Hepatocyte (in vitro differentiated cells): ENCODE measurements at regions not wholly inside any gene's neighbourhood (a gene's known extent, or its start where the extent isn't known, plus 50 kb on each side); places are given as distances from the start of the nearest gene placed in this dataset.

ENCODE experiments used
- DNase-seq: peaks from one replicate; pipeline ENCODE4 v3.0.0-alpha.2; 2016; ENCODE audit warnings: low spot score
- H2AFZ ChIP-seq: fragments of 200-600 bp; sonication (generic); 2 replicates; pipeline ENCODE4 v1.6.0; 2016; ENCODE audit warnings: antibody characterized with exemption, mild to moderate bottlenecking
- H3K27ac ChIP-seq: fragments of 200-600 bp; sonication (generic); 2 replicates; pipeline ENCODE4 v1.5.1; 2016; ENCODE audit warnings: mild to moderate bottlenecking
- H3K27me3 ChIP-seq: fragments of 200-600 bp; sonication (generic); 2 replicates; pipeline ENCODE4 v1.6.1; 2016
- H3K36me3 ChIP-seq: fragments of 200-600 bp; sonication (generic); replicated peaks from 2 replicates; pipeline ENCODE4 v1.5.1; 2016; ENCODE audit warnings: low read depth; ENCODE audit not compliant: insufficient read depth
- H3K4me1 ChIP-seq: fragments of 200-600 bp; sonication (generic); 2 replicates; pipeline ENCODE4 v1.5.1; 2016; ENCODE audit warnings: mild to moderate bottlenecking, moderate library complexity; ENCODE audit not compliant: insufficient read depth
- H3K4me2 ChIP-seq: fragments of 200-600 bp; sonication (generic); 2 replicates; pipeline ENCODE4 v1.6.0; 2016
- H3K4me3 ChIP-seq: fragments of 200-600 bp; sonication (generic); 2 replicates; pipeline ENCODE4 v1.5.1; 2016; ENCODE audit warnings: mild to moderate bottlenecking
- H3K79me2 ChIP-seq: fragments of 200-600 bp; sonication (generic); 2 replicates; pipeline ENCODE4 v1.6.0; 2017; ENCODE audit warnings: mild to moderate bottlenecking
- H3K9me2 ChIP-seq: fragments of 200-600 bp; sonication (generic); replicated peaks from 2 replicates; pipeline ENCODE4 v1.6.0; 2017; ENCODE audit warnings: mild to moderate bottlenecking; ENCODE audit not compliant: insufficient read depth
- H3K9me3 ChIP-seq: fragments of 200-600 bp; sonication (generic); 2 replicates; pipeline ENCODE4 v1.5.1; 2016; ENCODE audit warnings: low read depth, mild to moderate bottlenecking
- H4K20me1 ChIP-seq: fragments of 200-600 bp; sonication (generic); 2 replicates; pipeline ENCODE4 v1.6.0; 2016; ENCODE audit warnings: mild to moderate bottlenecking; ENCODE audit not compliant: insufficient read depth, poor library complexity, severe bottlenecking
- EZH2 ChIP-seq: fragments of 200-600 bp; sonication (generic); IDR thresholded peaks from 2 replicates; pipeline ENCODE4 v1.6.1; 2016; ENCODE audit warnings: antibody characterized with exemption, mild to moderate bottlenecking, borderline replicate concordance
- EZH2phosphoT487 ChIP-seq: fragments of 200-600 bp; sonication (generic); IDR thresholded peaks from one replicate; pipeline ENCODE4 v1.6.1; 2018; ENCODE audit warnings: antibody characterized with exemption, mild to moderate bottlenecking, low read depth, moderate library complexity; ENCODE audit not compliant: unreplicated experiment, severe bottlenecking
- WGBS: methylation state at CpG from one replicate; pipeline ENCODE4 v1.1.6; 2016; ENCODE audit warnings: low lambda C conversion rate; ENCODE audit errors: missing lambda C conversion rate; 5-methylcytosine and 5-hydroxymethylcytosine counted together
- TF ChIP-seq, protein P1 (sequence below): fragments of 200-600 bp; sonication (generic); IDR thresholded peaks from 2 replicates; pipeline ENCODE4 v1.5.1; 2016; ENCODE audit warnings: antibody characterized with exemption, mild to moderate bottlenecking; ENCODE audit not compliant: poor library complexity

GRCh38 chrX:39705290-39705689 is 392.5 kb downstream of the BCOR start:
- no peaks in the 10 kb centered on the region for H3K27me3 ChIP-seq
- H2AFZ ChIP-seq = no peak overlapping the region
- no peaks in the 10 kb centered on the region for H3K79me2 ChIP-seq
- DNase-seq = peak; percentile 76
- 26% methylated on average over 2 of the region's 2 CpGs for WGBS
- H3K36me3 ChIP-seq = no peaks in the 10 kb centered on the region
- H3K4me1 ChIP-seq = no peaks in the 10 kb centered on the region
- H3K4me2 ChIP-seq = no peak overlapping the region
- peaks cover 4% of the 10 kb centered on the region for H3K9me3 ChIP-seq
- no peak overlapping the region for H3K4me3 ChIP-seq
- no peaks in the 10 kb centered on the region for H3K9me2 ChIP-seq
- TF ChIP-seq EZH2phosphoT487 = no peak
- TF ChIP-seq, protein P1, sequence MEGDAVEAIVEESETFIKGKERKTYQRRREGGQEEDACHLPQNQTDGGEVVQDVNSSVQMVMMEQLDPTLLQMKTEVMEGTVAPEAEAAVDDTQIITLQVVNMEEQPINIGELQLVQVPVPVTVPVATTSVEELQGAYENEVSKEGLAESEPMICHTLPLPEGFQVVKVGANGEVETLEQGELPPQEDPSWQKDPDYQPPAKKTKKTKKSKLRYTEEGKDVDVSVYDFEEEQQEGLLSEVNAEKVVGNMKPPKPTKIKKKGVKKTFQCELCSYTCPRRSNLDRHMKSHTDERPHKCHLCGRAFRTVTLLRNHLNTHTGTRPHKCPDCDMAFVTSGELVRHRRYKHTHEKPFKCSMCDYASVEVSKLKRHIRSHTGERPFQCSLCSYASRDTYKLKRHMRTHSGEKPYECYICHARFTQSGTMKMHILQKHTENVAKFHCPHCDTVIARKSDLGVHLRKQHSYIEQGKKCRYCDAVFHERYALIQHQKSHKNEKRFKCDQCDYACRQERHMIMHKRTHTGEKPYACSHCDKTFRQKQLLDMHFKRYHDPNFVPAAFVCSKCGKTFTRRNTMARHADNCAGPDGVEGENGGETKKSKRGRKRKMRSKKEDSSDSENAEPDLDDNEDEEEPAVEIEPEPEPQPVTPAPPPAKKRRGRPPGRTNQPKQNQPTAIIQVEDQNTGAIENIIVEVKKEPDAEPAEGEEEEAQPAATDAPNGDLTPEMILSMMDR = peak; percentile 47
- H3K27ac ChIP-seq = peak overlapping the region; percentile 7
- H4K20me1 ChIP-seq = no peaks in the 10 kb centered on the region

DNA sequence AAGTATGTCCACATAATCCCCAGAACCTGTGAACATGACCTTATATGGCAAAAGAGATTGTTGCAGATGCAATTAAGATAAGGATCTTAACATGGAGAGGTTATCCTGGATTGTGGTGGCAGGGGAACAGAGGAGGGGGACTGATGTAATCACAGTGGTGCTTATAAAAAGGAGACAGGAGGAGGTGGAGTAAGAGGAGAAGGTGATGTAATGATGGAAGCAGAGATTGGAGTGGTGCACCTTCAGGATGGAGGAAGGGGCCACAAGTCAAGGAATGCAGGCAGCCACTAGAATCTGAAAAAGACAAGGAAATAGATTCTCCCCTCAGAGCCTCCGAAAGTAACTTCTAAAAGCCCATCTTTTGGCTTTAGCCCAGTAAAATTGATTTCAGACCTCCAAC is 388.4 kb downstream of the BCOR start:
- TF ChIP-seq EZH2 (no peak), EZH2phosphoT487 (no peak)
- TF ChIP-seq, protein P1 = no peak
- DNase-seq = no peak
- no peaks in the 10 kb centered on the region for H3K9me2 ChIP-seq
- no peak overlapping the region for H3K4me3 ChIP-seq
- H3K27ac ChIP-seq = no peak overlapping the region
- WGBS = 100% methylated on average over 1 of the region's 1 CpG
- H3K4me1 ChIP-seq = no peaks in the 10 kb centered on the region
- peaks cover 4% of the 10 kb centered on the region for H3K9me3 ChIP-seq
- H3K27me3 ChIP-seq = no peaks in the 10 kb centered on the region
- no peak overlapping the region for H2AFZ ChIP-seq
- no peaks in the 10 kb centered on the region for H4K20me1 ChIP-seq
- no peak overlapping the region for H3K4me2 ChIP-seq
- no peaks in the 10 kb centered on the region for H3K36me3 ChIP-seq
- H3K79me2 ChIP-seq = no peaks in the 10 kb centered on the region

DNA sequence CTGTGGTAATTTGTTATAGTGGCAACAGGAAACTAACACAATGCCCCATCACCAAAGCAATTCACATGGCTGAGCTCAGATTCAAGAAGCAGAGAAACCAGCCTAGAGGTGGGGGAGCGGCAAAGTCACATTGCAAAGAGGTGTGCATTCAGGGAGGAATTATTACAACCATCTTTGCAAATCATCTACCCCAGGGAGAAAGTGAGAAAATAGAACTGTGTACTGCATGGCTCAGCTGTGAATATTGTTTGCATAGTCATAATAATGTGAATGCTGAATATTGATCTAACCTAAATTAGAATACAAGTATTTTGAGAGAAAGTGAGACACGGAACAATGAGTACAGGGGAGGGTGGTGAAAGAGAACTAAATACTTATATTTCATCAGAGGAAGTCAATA is 387.9 kb downstream of the BCOR start:
- Histone ChIP-seq H3K27ac (no peak overlapping the region), H3K9me3 (peaks cover 4% of the 10 kb centered on the region), H3K4me1 (no peaks in the 10 kb centered on the region), H3K9me2 (no peaks in the 10 kb centered on the region), H4K20me1 (no peaks in the 10 kb centered on the region), H3K4me2 (no peak overlapping the region), H3K4me3 (no peak overlapping the region), H3K27me3 (no peaks in the 10 kb centered on the region), H3K36me3 (no peaks in the 10 kb centered on the region), H3K79me2 (no peaks in the 10 kb centered on the region), H2AFZ (no peak overlapping the region)
- WGBS = 93% methylated on average over 2 of the region's 2 CpGs
- TF ChIP-seq EZH2phosphoT487 = no peak
- TF ChIP-seq EZH2 = no peak
- TF ChIP-seq, protein P1 = no peak
- no peak for DNase-seq

DNA sequence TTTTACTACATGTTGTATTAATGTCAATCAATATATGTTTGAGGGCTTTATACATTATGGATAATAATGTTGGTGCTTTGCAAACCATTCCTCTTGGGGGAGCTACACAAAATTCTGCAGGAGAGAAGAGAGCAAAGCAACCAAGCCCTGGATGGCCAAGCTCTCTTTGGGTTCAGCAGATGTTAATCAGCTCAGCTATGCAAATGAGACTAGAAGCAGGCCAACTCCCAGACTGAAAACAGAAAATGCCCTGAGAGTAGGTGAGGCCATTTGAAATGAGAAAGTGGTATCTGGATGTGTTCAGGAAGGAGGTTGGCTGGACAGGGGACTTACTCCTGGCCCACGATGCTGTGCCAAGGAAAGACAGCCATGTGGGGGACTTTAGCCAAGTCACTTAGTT is 387.0 kb downstream of the BCOR start:
- WGBS = 86% methylated on average over 1 of the region's 1 CpG
- TF ChIP-seq EZH2 (no peak), EZH2phosphoT487 (no peak)
- TF ChIP-seq, protein P1 = no peak
- no peak overlapping the region for H3K4me2 ChIP-seq
- no peaks in the 10 kb centered on the region for H3K79me2 ChIP-seq
- no peaks in the 10 kb centered on the region for H4K20me1 ChIP-seq
- DNase-seq = no peak
- H3K27ac ChIP-seq = no peak overlapping the region
- no peaks in the 10 kb centered on the region for H3K27me3 ChIP-seq
- H2AFZ ChIP-seq = no peak overlapping the region
- no peak overlapping the region for H3K4me3 ChIP-seq
- no peaks in the 10 kb centered on the region for H3K36me3 ChIP-seq
- H3K9me3 ChIP-seq = peaks cover 4% of the 10 kb centered on the region
- H3K4me1 ChIP-seq = no peaks in the 10 kb centered on the region
- H3K9me2 ChIP-seq = no peaks in the 10 kb centered on the region
